HUDEP-2 (cell line): ENCODE measurements at regions not wholly inside any gene's neighbourhood (a gene's known extent, or its start where the extent isn't known, plus 50 kb on each side); places are given as distances from the start of the nearest gene placed in this dataset.
"Not testable (repeated sequence)": the region's sequence is repeated elsewhere in the genome, so short reads cannot be mapped to it uniquely, and the experiment has no call there.

ENCODE experiments used
- DNase-seq, 76 experiments: peaks; one replicate each; lab custom pipeline; 2025; ENCODE audit not compliant: unreplicated experiment in 76 of 76; lab: John Stamatoyannopoulos, UW

DNA sequence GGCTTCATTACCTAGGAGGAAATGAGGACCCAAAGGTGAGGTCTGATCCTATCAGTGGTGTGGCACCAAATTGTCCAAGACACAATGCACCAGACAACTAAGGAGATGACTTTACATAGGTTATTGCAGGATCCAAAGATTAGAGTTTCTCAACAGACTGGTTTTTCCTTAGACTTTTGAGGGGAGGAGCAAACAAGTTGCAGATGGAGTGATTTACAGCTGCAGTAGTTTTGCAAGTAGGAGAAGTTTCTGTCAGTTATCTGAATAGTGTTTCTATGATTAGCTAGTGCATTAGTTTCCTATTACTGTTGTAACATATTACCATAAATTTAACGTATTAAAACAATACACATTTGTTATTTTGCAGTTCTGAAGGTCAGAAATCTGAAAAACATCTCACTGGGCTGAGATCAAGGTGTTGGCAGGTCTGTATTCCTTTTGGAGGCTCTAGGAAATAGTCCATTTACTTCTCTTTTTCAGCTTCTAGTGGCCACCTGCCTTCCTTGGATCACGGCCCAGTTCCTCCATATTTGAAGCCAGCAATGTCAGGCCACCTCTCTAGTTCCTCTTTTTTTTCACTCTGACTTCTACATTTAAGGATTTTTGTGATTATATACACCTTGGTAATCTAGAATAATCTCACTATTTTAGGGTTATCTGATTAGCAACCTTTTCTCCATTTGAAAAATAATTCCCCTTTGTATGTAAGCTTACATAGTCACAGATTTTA lies 994.9 kb downstream of the REEP3 start:
- DNase-seq, result peak in 19 of 76 experiments; percentile 0 to 44 (median 10)

DNA sequence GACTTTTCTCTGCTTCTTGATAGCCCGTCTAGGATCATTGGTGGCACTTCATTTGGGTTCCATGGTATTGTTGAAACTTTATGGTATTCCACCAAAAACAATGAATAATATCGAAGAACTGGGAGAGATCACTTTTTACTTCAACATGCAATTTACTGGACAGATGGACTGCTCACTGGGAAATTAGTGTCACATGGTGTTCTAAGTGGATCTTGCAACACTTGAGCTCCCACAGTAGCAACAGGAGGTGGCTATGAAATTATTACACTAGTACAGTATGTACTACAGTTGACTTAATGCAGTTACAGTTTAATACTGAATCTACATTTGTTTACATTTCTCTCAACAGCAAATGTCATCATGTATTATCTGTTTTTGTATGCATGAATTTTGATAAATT lies 997.3 kb downstream of the REEP3 start:
- no peak for DNase-seq

DNA sequence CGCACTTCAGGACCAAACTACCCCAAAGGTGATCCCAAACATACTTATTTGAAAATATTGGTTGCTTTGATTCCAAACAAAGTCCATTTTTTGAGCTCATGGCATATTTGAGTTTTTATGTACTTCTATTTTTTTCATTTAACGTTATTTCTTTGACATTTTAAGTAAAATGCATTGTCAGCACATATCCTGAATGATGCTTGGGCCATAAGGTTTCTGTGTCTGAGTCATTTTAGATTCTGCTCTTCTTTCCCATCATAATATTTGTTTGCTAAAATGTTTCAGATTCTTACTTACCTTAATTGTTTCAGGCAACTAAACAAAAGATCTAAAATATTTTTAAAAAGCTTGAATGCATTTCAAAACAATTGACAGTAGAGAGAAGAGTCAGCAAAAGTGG lies 998.2 kb downstream of the REEP3 start:
- DNase-seq, result no peak

DNA sequence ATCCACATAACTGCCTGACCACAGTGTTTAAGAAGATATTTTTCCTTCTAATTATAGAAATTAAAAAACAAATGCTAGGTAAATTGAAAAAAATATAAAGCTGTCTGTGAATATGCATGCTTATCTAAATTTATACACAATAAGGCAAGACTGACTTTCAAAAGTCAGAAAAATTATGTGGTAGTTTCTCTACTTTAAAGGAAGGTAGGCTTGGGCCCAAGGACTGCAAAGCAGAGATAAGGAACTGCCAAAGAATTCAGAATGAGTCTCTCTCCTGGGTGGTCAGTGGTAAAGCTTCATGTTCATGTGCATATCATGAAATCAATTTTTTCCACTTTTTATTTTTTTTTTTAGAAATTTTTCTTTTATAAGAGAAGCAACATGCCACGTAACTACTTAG lies 998.6 kb downstream of the REEP3 start:
- DNase-seq, result peak in 24 of 76 experiments; percentile 2 to 62 (median 26)

DNA sequence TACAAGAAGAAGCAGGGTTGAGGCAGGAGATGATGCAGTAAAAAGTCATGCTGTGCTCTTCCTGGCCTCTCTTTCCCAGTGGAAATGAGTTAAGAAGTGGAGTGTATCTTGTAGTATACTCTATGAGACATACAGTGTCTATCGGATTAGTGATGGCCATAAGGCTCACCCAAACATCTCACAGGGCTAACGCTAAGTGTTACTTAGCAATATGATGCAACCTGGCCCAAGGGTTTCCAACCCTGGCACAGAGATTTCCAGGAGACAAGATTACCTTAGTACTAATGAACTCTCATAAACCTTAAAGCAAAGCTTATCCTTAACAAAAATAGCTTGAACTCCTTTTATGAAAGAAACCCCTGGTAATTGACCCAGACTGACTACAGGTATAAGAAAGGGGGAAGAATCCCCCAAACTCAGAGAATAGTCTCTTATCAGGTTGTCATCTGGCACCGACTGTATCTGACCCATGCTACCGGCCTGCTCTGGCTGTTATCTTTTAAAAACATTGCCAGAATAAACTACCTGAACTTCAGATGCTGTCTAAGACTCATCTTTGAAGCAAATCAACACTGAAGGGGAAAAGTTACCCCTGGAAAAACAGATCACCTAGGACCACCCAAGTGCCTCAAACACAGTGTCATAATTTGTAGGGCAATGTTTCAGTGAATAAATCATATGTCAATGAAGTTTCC lies 1002.0 kb downstream of the REEP3 start:
- no peak for DNase-seq

DNA sequence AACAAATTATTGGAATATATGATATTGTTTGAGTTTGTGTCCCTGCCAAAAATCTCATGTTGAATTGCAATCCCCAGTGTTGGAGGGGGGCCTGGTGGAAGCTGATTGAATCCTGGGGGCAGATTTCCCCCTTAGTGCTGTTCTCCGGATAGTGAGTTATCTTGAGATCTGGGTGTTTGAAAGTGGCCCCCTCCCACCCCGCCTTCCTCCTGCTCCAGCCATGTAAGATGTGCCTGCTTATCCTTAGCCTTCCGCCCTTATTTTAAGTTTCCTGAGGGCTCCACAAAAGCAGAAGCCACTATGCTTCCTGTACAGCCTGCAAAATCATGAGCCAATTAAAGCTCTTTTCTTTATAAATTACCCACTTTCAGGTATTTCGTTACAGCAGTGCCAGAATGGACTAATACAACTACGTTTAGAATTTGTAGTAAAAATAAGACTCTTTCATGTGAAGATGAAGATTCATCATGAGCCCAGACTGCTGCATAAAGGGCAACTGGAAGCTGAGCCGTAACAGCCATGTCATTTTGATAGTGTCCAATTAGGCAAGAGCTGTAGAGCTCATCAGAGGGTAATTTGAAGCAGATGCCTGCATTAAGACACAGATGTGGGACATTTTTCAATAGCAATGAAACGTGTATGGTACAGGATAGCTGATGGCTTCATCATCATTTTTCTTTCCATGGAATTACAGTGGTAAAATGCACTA lies 1007.2 kb downstream of the REEP3 start:
- DNase-seq, result no peak

DNA sequence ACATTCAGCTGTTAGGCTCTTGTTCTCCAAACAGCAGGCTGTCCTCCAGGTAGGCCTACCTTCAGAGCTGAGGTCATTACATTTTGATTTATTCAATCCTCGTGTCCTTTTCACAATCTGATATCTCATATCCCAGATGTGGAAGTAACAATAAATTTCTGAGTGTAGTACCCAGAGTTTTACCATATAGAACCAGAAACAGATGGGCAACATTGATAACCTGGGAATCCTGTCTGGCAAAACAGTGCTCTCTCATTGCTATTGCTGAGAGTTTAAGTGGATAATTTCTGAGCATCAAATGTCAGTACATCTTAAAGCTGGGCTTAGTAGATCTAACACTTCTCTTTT lies 1007.8 kb downstream of the REEP3 start:
- no peak for DNase-seq

DNA sequence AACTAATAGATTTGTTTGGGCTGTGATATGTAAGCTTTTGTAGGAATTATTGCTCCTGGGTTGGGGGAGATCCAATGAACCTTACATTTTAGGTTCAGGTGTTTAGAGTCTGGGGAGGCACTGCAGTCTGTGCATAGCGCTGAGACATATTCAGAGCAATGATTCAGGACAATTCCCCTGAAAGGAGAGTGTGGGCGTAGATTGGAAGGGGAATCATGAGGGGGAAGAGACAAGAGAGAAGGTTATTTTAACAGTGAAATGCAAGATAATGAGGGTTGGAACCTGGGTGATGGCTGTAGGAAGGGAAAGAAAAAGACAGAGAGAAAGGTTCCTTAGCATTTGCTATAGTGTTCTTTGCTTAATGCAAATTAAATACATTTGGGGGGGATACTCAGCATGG lies 1013.4 kb downstream of the REEP3 start:
- no peak for DNase-seq

DNA sequence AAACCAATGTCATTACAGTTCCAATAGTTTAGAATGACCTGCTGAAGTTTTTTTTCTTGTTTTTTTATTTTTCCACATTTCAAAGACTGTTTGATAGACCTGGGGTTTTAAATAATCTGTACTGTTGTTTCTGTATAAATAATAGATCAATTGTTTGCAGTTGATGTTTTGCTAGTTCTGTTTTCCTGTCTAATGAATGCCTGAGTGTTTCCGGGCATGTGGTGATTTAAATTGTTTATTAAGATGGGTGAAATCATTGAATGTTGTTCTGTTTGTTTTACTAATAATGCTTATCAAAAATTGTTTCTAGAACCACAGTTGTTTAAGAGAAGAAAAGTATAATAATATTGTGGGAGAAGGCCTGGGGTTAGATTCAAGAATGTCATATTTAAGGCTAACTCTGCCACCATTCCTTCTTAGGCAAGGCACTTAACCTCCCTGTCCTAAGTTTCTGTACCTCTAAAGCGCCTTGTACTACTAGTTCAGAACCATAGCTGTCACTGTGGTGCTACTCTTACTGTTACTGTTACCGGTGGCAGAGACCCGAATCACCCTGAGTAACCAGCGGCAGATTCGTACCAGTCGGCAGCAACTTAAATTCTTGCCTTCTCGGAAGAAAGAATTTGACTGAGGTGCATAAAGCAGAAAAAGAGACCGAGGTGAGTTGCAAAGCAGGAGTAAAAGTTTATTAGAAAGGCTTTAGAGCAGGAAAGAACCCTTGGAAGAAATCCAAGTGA lies 1014.1 kb downstream of the REEP3 start:
- no peak for DNase-seq

DNA sequence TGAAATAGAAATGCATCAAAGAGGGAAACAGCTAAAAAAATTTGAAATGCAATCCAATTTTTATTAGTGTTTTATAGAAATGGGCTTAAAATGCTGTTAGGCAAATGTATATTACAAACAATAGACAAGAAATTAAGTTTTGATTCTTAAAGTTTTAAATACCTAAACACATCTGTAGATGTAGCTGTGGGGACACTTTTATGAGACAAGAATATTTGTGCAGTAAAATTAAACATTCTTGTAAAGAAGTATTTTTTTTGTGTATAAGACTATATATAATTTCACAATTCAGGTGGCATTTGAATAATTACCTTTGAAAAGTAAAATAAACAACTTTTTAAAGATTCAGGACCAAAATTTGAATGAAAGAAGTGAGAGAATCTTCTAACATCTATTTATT lies 1015.9 kb downstream of the REEP3 start:
- no peak for DNase-seq

DNA sequence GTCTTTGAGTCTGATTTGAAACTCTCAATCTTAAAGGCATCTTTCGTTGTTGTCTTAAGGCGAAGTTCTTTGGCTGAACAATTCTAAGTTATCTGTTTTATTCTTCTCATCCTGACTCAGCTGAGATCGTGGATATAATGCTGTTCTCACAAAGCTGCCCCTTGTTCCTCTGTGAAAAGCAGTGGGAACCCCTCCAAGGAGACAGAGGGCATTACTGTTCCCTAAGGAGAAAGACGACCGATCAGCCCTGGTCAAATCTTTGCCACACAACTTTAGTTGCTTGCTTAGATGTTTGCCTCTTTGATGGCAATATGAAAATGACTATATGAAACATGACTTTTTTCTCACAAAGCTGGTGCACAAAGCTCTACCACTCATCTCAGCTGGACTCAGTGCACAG lies 1016.7 kb downstream of the REEP3 start:
- DNase-seq, result no peak

DNA sequence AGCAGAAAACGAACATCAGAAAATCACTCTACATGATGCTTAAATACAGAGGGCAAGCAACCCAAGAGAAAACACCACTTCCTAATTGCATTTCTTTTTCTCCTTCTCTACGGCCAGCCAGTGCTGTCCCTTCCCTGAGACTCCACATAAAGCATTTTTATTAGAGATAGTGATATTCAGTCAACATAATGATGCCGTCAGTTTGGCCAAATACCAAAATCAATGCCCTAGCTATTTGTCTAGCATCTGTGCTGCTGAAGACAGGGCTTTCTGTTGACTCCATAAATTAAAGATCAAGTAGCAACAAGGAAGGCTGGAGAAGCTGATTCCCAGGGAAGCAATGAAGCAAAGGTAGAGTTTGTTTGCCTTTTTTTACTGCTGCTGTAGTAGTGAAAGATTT lies 1024.9 kb downstream of the REEP3 start:
- DNase-seq, result no peak

DNA sequence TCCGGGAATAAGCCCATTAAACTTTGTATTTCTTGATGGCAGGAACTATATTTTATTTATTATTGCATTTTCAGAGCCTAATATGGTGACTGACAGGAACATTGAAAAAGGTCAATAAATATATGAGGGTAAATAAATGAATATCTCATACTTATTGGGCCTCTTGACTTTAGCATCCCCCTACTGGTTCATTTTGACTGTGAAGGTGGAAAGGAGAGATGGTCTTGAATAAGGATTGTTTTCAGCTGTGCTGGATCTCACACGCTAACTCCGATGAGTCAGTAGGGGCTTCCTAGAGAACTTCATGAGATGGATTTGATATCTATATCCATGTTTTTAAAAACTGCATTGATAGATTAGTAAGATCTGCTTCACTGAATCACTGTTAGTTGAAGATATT lies 1026.0 kb downstream of the REEP3 start:
- DNase-seq, result no peak

DNA sequence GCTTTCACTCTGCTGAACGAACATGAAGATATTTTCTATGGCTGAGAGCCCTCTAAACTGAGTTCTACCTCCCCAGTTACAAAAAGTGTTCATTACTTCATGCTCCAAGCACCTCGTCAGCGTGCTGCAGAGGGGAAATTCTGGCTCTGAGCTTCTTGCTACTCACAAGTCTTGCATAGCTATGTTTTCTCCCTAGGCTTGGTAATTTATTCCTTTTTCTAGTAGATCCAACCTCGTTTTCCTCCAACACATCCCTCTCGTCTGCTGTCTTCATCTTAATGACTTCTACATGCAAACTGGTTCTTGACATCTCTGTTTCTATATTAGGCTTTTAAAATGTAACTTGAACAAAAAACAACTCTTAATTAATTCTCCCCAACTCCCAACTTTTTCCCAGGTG lies 1034.5 kb downstream of the REEP3 start:
- no peak for DNase-seq

DNA sequence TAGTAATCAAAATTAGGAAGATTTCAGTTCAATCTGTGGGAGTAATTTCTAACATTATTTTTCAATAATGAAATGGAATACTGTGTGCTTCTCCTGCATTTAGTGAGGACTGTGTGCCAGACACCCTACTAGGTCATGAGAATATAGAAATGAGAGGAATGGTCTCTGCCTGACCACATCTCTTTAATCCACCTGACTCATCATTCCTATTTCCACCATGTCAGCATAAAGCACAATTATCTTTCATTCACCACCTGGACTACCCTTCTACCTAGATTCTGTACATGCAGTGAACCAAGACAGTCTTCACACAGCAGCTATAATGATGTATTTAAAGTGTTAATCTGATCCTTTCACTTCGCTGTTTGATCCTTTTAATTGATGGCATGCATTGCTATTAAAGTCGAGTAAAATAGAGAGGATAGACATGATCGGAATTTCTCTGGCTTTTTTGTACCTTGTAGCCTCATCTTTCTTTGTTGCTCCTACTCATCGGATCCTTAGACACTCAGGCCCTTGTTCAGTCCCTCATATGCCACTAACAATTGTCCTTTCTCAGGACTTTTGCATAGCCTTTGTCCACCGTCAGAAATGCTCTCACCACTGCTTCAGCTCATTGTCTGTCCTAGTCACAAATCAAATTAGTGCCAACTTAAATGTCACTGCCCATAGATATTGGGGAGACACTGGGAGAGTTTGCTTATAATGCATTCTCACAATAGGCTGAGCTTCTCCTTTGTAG lies 1037.1 kb downstream of the REEP3 start:
- DNase-seq, result no peak

DNA sequence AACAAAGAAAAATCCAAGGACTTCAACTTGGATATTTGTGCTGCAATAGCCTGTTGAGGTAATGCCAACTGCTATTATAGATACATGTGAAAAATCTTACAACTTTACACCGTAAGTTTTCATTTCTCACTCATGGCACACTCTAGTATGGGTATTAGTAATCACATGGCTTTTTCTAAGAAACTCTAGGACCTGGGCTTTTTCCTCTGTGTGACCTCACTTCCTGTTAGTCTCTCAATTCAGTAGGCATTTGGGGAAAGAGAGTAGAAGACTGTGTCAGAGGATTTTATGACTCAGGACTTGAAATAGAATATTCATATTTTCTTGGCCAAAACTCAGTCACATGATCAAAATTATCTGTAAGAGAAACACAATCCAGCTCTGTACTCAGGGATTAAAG lies 1049.9 kb downstream of the REEP3 start:
- DNase-seq, result no peak

DNA sequence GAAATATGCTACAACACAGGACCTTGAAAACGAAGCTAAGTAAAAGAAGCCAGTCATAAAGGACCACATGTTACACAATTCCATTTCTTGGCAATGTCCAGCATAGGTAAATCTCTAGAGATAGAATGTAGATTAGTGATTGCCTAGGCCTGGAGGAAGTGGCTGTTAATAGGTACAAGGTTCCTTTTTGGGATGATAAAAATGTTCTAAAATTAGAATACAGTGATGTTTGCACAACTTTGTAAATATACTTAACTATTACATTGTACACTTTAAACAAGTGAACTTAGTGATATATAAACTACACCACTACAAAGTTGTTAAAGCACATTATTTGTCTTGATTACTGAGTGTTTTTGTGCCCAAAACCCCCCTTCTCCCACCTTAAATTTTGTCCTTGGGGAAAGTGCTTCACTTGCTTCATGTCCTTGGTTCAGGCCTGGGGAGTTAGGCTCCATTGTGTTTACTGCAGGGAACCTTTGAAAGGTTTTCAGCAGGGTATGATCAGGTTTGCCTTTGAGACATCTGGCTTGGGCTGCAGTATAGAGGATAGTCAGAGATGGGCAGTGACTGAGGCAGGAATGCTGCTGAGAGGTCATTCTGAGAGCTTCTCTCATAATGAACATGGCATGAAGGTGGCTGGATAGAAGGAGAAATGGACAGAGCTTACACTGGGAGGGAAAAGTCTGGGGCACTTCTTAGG lies 1052.6 kb downstream of the REEP3 start:
- no peak for DNase-seq

DNA sequence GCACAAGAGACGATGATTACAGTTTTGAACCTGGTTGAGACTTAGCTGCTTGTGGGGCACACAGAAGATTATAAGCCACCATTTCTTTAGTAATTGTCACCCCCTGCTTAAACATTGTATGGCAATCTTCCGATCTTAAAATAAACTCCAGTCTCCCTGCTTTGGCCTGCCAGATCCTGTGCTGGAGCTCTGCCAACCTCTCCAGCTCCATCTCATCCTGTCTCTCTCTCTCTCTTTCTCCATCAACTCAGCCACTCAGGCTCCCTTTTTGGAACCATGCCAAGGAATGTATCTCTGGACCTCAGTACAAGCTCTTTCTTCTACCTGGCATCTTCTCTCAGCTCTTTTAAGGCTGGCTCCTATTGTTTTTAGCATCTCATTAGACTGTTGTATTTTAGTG lies 1053.2 kb downstream of the REEP3 start:
- no peak for DNase-seq

DNA sequence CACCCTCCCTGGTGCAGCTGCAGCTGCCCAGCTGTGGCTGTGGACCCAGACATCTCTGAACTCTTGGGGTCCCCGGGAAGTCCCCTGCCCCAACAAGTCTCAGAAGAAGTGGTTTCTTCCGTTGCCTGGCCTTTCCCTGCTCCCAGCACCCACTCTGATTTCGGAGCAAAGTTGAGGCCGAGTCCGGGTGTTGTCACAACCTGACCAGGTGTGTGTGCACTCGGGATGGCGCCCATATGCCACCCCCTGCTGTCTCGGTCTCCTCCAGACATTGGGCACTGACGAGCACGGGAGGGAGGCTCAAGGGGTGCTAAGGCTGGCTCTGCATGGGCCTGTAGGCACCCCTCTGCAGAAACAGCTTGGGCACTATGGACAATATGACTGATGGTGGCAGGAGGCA lies 1055.3 kb downstream of the REEP3 start:
- no peak for DNase-seq

DNA sequence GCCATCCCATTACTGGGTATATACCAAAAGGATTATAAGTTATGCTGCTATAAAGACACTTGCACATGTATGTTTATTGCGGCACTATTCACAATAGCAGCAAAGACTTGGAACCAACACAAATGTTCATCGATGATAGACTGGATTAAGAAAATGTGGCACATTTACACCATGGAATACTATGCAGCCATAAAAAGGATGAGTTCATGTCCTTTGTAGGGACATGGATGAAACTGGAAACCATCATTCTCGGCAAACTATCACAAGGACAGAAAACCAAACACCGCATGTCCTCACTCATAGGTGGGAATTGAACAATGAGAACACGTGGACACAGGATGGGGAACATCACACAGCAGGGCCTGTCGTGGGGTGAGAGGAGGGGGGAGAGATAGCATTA lies 1057.6 kb downstream of the REEP3 start:
- not testable (repeated sequence) for DNase-seq
